ENCODE measurements at regions not wholly inside any gene's neighbourhood (a gene's known extent, or its start where the extent isn't known, plus 50 kb on each side); places are given as distances from the start of the nearest gene placed in this dataset.
"Not testable (repeated sequence)": the region's sequence is repeated elsewhere in the genome, so short reads cannot be mapped to it uniquely, and the experiment has no call there.

- no peak for DNase-seq (ENCODE audit: low spot score)
These were observed 168.6 kb upstream of the ATP5MC3 start for GRCh38 chr2:175350105-175350504.

GRCh38 chr2:175342085-175342484, 160.6 kb upstream of the ATP5MC3 start:
- DNase-seq (ENCODE audit: low spot score) = no peak

DNA sequence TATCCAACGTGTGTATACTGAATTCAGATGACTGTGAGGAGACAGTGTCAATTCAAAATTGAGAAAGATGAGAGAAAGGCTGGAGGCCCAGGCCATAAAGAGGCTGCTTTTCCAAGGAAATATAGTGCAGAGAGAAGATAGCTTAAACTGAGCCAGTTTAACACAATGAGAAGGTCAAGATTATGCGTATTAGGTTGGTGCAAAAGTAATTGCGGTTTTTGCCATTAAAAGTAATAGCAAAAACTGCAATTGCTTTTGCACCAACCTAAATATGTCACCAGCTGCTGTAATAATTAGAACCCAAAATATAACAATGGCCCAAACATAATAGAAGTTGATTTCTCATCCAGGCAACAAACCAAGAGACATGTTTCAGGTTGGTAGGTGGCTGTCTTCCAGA, 148.7 kb upstream of the ATP5MC3 start:
- no peak for DNase-seq (ENCODE audit: low spot score)

- no peak for DNase-seq (ENCODE audit: low spot score)
These were observed 145.3 kb upstream of the ATP5MC3 start for GRCh38 chr2:175326801-175327200.

DNA sequence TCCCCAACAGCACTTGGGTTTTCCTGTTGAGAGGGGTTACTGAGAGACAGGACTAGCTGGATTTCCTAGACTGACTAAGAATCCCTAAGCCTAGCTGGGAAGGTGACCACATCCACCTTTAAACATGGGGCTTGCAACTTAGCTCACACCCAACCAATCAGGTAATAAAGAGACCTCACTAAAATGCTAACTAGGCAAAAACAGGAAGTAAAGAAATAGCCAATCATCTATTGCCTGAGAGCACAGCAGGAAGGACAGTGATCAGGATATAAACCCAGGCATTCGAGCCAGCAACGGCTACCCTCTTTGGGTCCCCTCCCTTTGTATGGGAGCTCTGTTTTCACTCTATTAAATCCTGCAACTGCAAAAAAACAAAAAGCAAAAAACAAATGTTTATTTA, 144.7 kb upstream of the ATP5MC3 start:
- DNase-seq (ENCODE audit: low spot score) = not testable (repeated sequence)

- DNase-seq (ENCODE audit: low spot score) = no peak
These were observed 141.7 kb upstream of the ATP5MC3 start for GRCh38 chr2:175323162-175323561.

DNA sequence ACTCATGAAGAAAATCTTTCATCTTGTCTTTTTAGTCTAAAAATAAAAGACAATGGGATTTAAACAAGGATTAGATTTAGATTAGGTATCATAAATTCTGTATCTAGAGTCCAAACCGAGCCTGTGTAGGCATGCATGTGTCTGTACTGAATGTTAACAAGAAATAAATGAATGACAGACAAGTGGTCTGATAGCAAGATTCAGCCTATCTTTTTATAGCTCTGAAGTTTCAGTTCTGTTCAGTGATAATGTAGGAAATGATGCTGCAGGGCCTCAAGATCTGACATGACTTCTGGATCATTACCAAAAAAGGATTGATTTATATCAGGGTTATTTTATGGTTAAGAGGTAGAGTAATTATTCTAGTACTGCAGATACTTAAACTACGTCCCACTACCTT, 137.0 kb upstream of the ATP5MC3 start:
- no peak for DNase-seq (ENCODE audit: low spot score)

DNA sequence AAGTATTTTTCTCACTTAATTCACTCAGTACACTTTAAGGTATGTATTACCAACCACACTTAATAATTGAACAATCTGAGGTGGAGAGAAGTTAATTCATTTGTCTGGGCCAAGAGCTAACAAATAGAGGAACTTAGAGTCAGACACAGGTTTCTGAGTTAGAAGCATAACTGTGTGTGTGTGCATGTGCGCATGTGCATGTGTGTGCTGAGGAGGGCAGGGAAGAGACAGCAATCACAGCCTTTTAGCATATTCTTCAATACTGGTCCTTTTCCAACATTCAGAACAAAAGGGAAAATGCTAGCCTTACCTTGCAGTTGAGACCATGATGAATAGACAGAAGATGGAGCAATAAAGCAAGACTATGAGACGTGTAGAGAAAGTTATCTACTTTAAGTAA, 136.2 kb upstream of the ATP5MC3 start:
- no peak for DNase-seq (ENCODE audit: low spot score)

GRCh38 chr2:175312137-175312536, 130.6 kb upstream of the ATP5MC3 start:
- no peak for DNase-seq (ENCODE audit: low spot score)

DNA sequence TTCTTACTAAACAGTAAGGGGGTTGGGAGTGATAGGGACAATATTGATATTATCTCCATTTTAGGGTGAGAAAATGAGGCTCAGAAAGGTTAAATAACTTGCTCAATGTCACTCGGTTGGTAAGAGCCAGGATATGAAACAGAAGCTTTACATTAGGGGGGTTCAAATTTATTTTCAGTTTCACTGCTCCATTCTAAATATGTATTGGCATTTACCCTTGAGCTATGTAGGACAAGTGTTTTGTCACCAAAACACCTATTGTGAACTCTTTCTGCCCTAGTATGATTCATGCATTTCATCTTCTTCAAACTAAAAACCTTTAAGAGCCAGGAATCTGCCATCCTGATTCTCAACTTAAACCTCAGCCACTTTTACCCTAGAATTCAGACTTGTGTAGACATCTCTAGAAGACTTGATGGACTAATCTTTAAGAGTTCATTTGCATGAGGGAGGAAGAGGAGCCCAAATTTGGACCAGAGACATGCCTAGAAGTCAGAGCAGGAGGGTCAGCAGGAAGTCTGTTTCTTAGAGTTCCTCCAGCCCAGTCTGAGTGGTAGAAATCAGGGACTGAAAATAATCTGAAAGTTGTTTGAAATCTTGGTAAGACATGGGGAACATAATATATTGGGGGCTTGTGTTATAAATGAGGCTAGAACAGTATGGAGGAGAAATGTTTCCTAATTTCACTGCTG, 129.4 kb upstream of the ATP5MC3 start:
- DNase-seq (ENCODE audit: low spot score) = no peak

DNA sequence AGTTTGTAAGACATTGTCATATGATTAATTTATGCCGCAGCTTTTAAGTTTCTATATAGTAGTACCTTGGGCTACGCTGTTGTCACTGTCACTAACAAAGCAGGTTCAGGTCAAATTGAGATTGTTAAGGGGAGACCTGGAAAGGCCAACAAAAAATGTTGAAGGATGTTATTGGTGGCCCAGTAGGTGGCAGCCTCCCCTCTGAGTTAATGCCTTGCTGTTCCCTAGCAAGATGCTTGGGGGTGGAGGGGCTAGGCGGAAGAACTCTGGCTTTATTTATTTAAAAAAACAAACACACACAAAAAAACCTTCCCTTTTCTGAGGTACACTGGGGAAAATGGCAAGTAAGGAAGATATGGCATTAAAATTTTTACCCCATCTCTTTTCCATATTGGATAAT, 128.3 kb upstream of the ATP5MC3 start:
- DNase-seq (ENCODE audit: low spot score) = peak; percentile 66

DNA sequence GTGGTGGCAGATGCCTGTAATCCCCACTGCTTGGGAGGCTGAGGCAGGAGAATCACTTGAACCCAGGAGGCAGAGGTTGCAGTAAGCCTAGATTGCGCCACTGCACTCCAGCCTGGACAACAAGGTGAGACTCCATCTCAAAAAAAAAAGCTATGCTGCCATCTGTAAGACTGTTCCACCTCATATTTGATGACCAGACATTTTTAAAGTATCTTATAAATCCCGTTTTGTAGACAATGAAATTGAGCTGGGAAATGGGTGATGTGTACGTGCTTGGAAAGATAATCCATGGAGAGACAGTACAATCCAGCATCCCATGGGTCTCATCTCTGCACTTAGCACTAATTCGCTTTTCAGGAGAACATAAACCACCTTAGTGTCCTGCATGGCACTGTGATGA, 126.5 kb upstream of the ATP5MC3 start:
- DNase-seq (ENCODE audit: low spot score) = no peak

GRCh38 chr2:175304541-175304940, 123.0 kb upstream of the ATP5MC3 start:
- no peak for DNase-seq (ENCODE audit: low spot score)

- no peak for DNase-seq (ENCODE audit: low spot score)
These were observed 112.3 kb upstream of the ATP5MC3 start for GRCh38 chr2:175293776-175294175.

DNA sequence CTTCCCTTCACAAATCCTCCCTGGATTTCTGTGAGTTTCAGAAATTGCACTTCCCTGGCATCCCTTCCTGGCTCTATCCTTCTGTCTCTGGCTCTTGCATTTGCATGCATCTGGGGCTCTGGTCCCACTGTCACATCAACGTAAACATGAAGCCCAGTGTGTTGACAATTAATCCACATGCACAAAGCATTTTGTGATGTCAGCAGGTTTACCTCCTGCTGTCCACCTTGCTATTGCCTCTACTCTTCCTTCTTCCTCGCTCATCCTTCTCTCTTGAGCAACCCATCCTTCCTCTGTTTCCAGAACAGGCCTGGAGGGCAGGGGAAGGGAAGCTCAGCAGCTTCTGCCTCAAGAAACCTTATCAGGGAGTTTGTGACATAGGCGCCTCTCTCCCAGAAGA, 111.7 kb upstream of the ATP5MC3 start:
- no peak for DNase-seq (ENCODE audit: low spot score)

DNA sequence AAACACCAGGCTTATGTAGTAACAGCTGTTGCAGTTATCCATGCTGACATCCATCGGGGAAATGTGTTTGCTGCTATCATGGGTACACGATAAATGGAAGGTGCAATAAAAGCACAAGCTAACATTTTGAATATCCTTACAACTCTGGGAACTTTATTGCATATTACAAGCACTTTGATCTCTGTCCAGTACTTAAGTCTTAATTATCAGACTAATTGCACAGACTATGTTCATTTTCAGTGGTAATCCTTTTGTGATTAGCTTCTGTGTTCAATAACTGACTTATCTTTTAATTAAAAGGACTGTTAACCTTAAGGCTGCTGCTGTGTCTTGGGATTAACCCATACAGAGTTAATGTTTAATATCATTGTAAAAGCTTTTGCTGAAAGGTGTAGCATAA, 101.4 kb upstream of the ATP5MC3 start:
- no peak for DNase-seq (ENCODE audit: low spot score)

DNA sequence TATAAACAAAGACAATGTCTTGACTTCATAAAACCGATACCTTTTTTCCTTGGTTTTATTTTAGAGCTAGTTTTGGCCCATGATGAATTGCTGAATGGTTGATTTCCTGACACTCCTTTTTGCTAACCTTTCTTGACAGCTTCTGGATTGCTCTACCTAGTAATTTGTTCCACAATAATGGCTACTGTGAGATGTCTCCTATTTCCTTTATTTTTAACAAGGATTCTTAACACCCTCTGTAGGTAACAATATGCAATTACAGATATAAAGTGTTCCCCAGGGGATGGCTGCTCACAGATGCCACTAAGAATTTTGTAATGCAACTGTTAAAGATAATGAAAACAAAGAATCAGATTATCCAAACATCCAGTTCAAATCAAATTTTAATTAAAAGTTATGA, 100.8 kb upstream of the ATP5MC3 start:
- peak; percentile 72 for DNase-seq (ENCODE audit: low spot score)

DNA sequence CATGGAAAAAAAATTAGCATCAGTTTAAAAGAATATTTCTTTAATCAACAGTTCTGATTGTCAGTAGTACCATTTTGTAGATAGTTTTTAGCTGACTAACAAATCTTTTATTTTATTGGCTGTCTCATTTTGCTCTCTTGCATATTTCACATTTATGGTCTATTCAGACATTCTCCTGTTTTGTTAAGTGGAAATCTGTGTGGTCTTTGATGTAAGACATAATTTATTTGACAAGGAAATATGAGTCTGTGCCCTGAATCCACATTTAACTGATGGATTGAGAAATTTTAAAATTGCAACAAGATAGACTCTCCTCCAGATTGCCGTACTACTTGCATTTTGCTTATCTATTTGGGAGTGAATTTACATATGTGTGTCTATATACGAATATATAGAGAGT, 96.3 kb upstream of the ATP5MC3 start:
- DNase-seq (ENCODE audit: low spot score) = no peak

DNA sequence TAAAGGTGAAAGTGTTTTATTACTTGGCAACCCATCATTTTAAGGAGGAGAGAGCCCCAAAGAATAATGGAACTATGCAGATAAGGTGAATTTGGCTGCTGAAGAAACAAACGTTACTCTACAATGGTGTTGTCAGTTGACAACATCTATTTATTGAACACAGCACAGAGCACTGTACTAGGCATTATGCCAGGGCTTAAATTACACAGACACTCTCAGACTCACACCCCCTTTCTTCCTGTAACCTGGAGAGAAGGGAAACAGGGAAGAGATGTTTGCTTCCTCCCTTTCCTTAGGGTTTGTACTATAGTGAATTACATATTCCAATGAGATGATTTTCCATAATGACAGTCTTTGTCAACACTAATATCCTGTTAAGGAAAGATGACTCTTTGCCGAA, 94.0 kb upstream of the ATP5MC3 start:
- DNase-seq (ENCODE audit: low spot score) = peak; percentile 19

DNA sequence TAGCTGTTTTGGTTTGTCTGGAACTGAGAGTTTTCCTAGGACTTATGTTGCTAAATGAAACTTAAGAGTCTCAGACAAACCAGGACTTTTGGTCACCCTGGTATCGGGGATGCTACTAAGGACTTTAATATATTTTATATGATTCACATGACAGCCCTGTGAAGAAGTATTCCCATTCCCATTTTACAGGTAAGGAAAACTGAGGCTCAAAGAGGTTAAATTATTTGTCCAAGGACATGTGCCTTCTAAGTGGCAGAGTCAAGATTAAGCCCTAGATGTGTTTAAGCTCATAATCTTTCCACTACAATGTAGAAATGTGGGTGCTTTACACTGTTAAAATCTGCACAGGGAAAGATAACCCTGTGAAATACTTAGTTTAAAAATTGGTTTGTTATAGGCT, 77.7 kb upstream of the ATP5MC3 start:
- DNase-seq (ENCODE audit: low spot score) = no peak

DNA sequence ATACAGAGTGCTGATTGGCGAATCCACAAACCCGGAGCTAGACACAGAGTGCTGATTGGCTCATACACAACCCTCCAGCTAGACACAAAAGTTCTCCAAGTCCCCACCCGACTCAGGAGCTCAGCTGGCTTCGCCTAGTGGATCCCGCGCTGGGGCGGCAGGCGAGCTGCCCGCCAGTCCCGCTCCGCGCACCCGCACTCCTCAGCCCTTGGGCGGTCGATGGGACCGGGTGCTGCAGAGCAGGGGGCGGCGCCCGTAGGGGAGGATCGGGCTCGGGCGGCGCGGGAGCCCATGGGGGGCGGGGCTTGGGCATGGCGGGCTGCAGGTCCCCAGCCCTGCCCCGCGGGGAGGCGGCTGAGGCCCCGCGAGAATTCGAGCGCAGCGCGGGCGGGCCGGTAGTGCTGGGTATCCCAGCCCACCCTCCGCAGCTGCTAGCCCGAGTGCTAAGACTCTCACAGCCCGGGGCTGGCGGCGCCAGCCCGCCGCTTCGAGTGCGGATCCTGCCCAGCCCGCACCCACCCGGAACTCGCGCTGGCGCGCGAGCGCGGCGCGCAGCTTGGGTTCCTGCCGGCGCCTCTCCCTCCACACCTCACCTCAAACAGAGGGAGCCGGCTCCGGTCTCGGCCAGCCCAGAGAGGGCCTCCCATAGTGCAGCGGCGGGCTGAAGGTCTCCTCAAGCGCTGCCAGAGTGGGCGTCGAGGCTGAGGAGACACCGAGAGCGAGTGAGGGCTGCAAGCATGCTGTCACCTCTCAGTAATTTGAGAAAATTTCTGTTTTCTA, 75.5 kb upstream of the ATP5MC3 start:
- DNase-seq (ENCODE audit: low spot score) = no peak

DNA sequence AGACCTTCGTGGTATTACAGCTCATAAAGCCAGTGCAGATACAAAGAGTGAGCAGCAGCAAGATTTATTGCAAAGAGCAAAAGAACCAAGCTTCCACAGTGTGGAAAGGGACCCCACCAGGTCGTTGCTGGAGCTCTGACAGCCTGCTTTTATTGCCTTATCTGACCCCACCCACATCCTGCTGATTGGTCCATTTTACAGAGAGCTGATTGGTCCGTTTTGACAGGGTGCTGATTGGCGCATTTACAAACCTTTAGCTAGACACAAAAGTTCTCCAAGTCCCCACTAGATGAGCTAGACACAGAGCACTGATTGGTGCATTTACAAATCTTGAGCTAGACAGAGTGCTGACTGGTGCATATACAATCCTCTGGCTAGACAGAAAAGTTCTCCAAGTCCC, 74.9 kb upstream of the ATP5MC3 start:
- DNase-seq (ENCODE audit: low spot score) = not testable (repeated sequence)

GRCh38 chr2:175253871-175254270, 72.4 kb upstream of the ATP5MC3 start:
- peak; percentile 69 for DNase-seq (ENCODE audit: low spot score)
